H1 (cell line): ENCODE measurements at regions not wholly inside any gene's neighbourhood (a gene's known extent, or its start where the extent isn't known, plus 50 kb on each side); places are given as distances from the start of the nearest gene placed in this dataset.

Source experiments
- CREB1 ChIP-seq: IDR thresholded peaks from 2 replicates; pipeline ENCODE4 v1.6.1; 2012; ENCODE audit warnings: inconsistent platforms
- CTBP2 ChIP-seq: IDR thresholded peaks from 2 replicates; pipeline ENCODE4 v1.7.0; 2011; ENCODE audit warnings: borderline replicate concordance, mild to moderate bottlenecking, moderate library complexity, mixed read lengths, low read length; ENCODE audit not compliant: insufficient read depth, insufficient read length
- EP300 ChIP-seq, 2 experiments: IDR thresholded peaks; 1 replicate in 1 of 2; 2 replicates in 1 of 2; pipeline ENCODE4 v1.6.1; 2011 to 2012; ENCODE audit warnings: low read depth in 2 of 2, low read length in 2 of 2, mild to moderate bottlenecking in 2 of 2, borderline replicate concordance in 1 of 2, inconsistent platforms in 1 of 2, moderate library complexity in 1 of 2
- GABPA ChIP-seq: IDR thresholded peaks from 2 replicates; pipeline ENCODE4 v1.6.1; 2011; ENCODE audit warnings: mild to moderate bottlenecking, low read length, moderate library complexity, borderline replicate concordance; ENCODE audit not compliant: insufficient read depth
- HDAC6 ChIP-seq: IDR thresholded peaks from one replicate; pipeline ENCODE4 v1.7.1; 2012; ENCODE audit warnings: low read depth, mild to moderate bottlenecking, inconsistent platforms, low read length, moderate library complexity
- JUND ChIP-seq: IDR thresholded peaks from 2 replicates; pipeline ENCODE4 v1.6.1; 2011; ENCODE audit warnings: mild to moderate bottlenecking, improper control_type of control experiment, low read length
- KDM5A ChIP-seq: fragments of 200-600 bp; IDR thresholded peaks from 2 replicates; pipeline ENCODE4 v1.7.1; 2012; ENCODE audit warnings: mild to moderate bottlenecking, low read length, inconsistent platforms, mixed read lengths
- MAFK ChIP-seq: IDR thresholded peaks from 2 replicates; pipeline ENCODE4 v1.6.1; 2012; ENCODE audit warnings: low read depth, mild to moderate bottlenecking, improper control_type of control experiment, low read length
- NRF1 ChIP-seq: IDR thresholded peaks from 2 replicates; pipeline ENCODE4 v1.6.1; 2011; ENCODE audit warnings: mild to moderate bottlenecking, low read depth, low read length, improper control_type of control experiment
- SP2 ChIP-seq: IDR thresholded peaks from 2 replicates; pipeline ENCODE4 v1.6.1; 2012; ENCODE audit warnings: mild to moderate bottlenecking, low read length, inconsistent platforms
- TCF12 ChIP-seq: IDR thresholded peaks from 2 replicates; pipeline ENCODE4 v1.6.1; 2011; ENCODE audit warnings: low read depth, mild to moderate bottlenecking, low read length
- TEAD4 ChIP-seq: IDR thresholded peaks from 2 replicates; pipeline ENCODE4 v1.6.1; 2012; ENCODE audit warnings: low read depth, low read length, inconsistent platforms, mixed read lengths

DNA sequence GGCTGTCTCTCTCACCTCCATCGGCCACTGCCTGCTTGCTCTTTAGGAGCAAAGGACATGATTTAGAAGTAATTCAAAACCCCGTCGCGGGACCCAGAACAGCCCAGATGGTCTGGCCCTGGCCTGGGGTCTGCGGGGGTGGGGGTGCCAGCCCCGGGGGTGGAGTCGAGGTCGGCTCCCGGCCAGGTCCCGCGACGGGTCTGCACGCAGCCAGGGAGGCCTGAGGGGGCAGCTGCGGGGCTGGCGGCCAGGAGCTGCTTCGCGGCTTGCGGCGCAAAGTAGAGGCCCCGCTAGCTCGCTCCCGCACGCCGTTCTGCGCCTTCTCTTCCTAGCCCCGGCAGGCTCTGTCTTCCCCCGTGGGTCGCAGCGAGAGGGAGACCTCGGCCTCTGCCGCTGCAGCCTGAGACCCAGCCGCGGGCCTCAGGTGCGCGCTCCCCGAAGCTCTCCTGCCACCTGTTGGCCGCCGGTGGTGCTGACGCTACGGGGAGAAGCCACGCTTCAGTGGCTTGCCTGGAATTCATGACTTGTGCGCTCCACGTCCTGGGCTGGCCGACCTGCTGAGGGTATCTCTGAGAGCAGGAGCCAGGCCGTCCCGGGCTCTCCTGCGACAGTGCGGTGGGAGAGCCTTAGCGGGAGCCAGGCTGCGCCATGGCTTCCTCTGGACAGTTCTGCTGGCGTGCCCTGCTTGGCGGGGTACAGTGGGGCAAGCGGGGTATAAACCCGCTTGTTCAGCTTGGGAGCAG lies 157.2 kb upstream of the PITX1 start (continued):
- no peak for TF ChIP-seq KDM5A
- peak; percentile 88 for TF ChIP-seq CTBP2
- no peak for TF ChIP-seq NRF1
- TF ChIP-seq EP300 (IDR thresholded peaks at IDR 0.05; ENCODE audit: borderline replicate concordance in 1 of 2, low read depth in 2 of 2, low read length in 2 of 2): no peak
- TF ChIP-seq TEAD4: peak; percentile 93
- no peak for TF ChIP-seq SP2
- TF ChIP-seq MAFK: peak; percentile 7; the same call in 1 of the 2 replicates
- TF ChIP-seq HDAC6: no peak
- TF ChIP-seq JUND: no peak
- peak; percentile 84 for TF ChIP-seq CREB1
- 0 out of 2 replicates have a peak, but pooled peaks have one; percentile 71 for TF ChIP-seq GABPA
- TF ChIP-seq TCF12: peak; percentile 49; the same call in 1 of the 2 replicates
